DOHH2 (cell line): ENCODE measurements at regions not wholly inside any gene's neighbourhood (a gene's known extent, or its start where the extent isn't known, plus 50 kb on each side); places are given as distances from the start of the nearest gene placed in this dataset.

Experiments used
- H3F3A ChIP-seq: fragments of 200-600 bp; sonication (generic), shearing (Covaris generic); 2 replicates; pipeline ENCODE4 v1.6.0; 2016; ENCODE audit warnings: antibody characterized with exemption, mild to moderate bottlenecking; ENCODE audit not compliant: control insufficient read depth, insufficient read depth
- H3K27ac ChIP-seq: fragments of 200-600 bp; sonication (generic); 2 replicates; pipeline ENCODE4 v1.5.1; 2014; ENCODE audit warnings: low read depth, mild to moderate bottlenecking, low read length, moderate library complexity
- H3K27me3 ChIP-seq: fragments of 200-600 bp; sonication (generic); 2 replicates; pipeline ENCODE4 v1.6.1; 2014; ENCODE audit warnings: mild to moderate bottlenecking, low read length, mixed read lengths; ENCODE audit not compliant: control insufficient read depth
- H3K36me3 ChIP-seq: fragments of 200-600 bp; sonication (generic); 2 replicates; pipeline ENCODE4 v1.6.1; 2014; ENCODE audit warnings: mild to moderate bottlenecking, low read length, moderate library complexity, mixed read lengths; ENCODE audit not compliant: control insufficient read depth
- H3K4me1 ChIP-seq: fragments of 200-600 bp; sonication (generic); 2 replicates; pipeline ENCODE4 v1.6.1; 2014; ENCODE audit warnings: mild to moderate bottlenecking, low read length, mixed read lengths; ENCODE audit not compliant: control insufficient read depth
- H3K4me2 ChIP-seq: fragments of 200-600 bp; sonication (generic); 2 replicates; pipeline ENCODE4 v1.6.0; 2014; ENCODE audit warnings: mild to moderate bottlenecking, low read length, moderate library complexity
- H3K4me3 ChIP-seq: fragments of 200-600 bp; sonication (generic); 2 replicates; pipeline ENCODE4 v1.5.1; 2014; ENCODE audit warnings: mild to moderate bottlenecking, low read length, mixed read lengths
- H3K79me2 ChIP-seq: fragments of 200-600 bp; sonication (generic); 2 replicates; pipeline ENCODE4 v1.6.1; 2014; ENCODE audit warnings: mild to moderate bottlenecking, low read length, mixed read lengths; ENCODE audit not compliant: control insufficient read depth
- H3K9me2 ChIP-seq: fragments of 200-600 bp; sonication (generic); replicated peaks from 2 replicates; pipeline ENCODE4 v1.6.1; 2014; ENCODE audit warnings: mild to moderate bottlenecking, low read length, mixed read lengths; ENCODE audit not compliant: control insufficient read depth
- H3K9me3 ChIP-seq: fragments of 200-600 bp; sonication (generic); 2 replicates; pipeline ENCODE4 v1.6.1; 2014; ENCODE audit warnings: antibody characterized with exemption, low read length, mixed read lengths; ENCODE audit not compliant: control insufficient read depth, insufficient read depth
- H4K20me1 ChIP-seq: fragments of 200-600 bp; sonication (generic); 2 replicates; pipeline ENCODE4 v1.6.0; 2014; ENCODE audit warnings: low read depth, mild to moderate bottlenecking, antibody characterized with exemption, low read length, moderate library complexity; ENCODE audit not compliant: control insufficient read depth, insufficient read depth
- CTCF ChIP-seq: fragments of 200-600 bp; sonication (generic); IDR thresholded peaks from one replicate; pipeline ENCODE4 v1.5.1; 2014; ENCODE audit warnings: antibody characterized with exemption, mild to moderate bottlenecking, low read depth, low read length; ENCODE audit not compliant: poor library complexity, severe bottlenecking
- EZH2phosphoT487 ChIP-seq: fragments of 200-600 bp; sonication (generic); IDR thresholded peaks from 2 replicates; pipeline ENCODE4 v1.6.1; 2017; ENCODE audit warnings: borderline replicate concordance, mild to moderate bottlenecking, antibody characterized with exemption, low read length, moderate library complexity, mixed read lengths

GRCh38 chr20:2212456-2213015 lies 83.3 kb upstream of the TGM3 start:
- TF ChIP-seq CTCF (no peak), EZH2phosphoT487 (no peak)
- Histone ChIP-seq H3K4me1 (no peaks in the 10 kb centered on the region; the same call in 1 of the 2 replicates), H3K27me3 (peaks cover 15% of the 10 kb centered on the region)

GRCh38 chr20:2213401-2213800 lies 82.4 kb upstream of the TGM3 start:
- Histone ChIP-seq H3K79me2 (no peaks in the 10 kb centered on the region), H3K9me2 (no peaks in the 10 kb centered on the region), H3K36me3 (no peaks in the 10 kb centered on the region), H3K4me2 (no peak overlapping the region), H3K27me3 (peaks cover 8% of the 10 kb centered on the region), H3K9me3 (no peaks in the 10 kb centered on the region), H3K4me3 (no peak overlapping the region), H3K27ac (no peak overlapping the region), H3K4me1 (peaks cover 6% of the 10 kb centered on the region), H3F3A (no peaks in the 10 kb centered on the region), H4K20me1 (no peaks in the 10 kb centered on the region)
- TF ChIP-seq CTCF = no peak
- TF ChIP-seq EZH2phosphoT487 = no peak

More at GRCh38 chr20:2212456-2213015, 83.3 kb upstream of the TGM3 start:
- Histone ChIP-seq H3K9me3 (no peaks in the 10 kb centered on the region), H3K79me2 (no peaks in the 10 kb centered on the region), H3K36me3 (no peaks in the 10 kb centered on the region), H3K4me2 (no peak overlapping the region), H4K20me1 (no peaks in the 10 kb centered on the region), H3K4me3 (no peak overlapping the region), H3F3A (no peaks in the 10 kb centered on the region), H3K27ac (no peak overlapping the region), H3K9me2 (no peaks in the 10 kb centered on the region)

- Histone ChIP-seq H3K27ac (no peak overlapping the region), H4K20me1 (no peaks in the 10 kb centered on the region), H3K4me2 (no peak overlapping the region), H3K79me2 (no peaks in the 10 kb centered on the region), H3K9me3 (no peaks in the 10 kb centered on the region; the same call in 1 of the 2 replicates), H3F3A (no peaks in the 10 kb centered on the region), H3K27me3 (no peaks in the 10 kb centered on the region), H3K36me3 (no peaks in the 10 kb centered on the region), H3K4me3 (no peak overlapping the region), H3K9me2 (no peaks in the 10 kb centered on the region), H3K4me1 (peaks cover 8% of the 10 kb centered on the region)
- TF ChIP-seq CTCF (no peak), EZH2phosphoT487 (no peak)
These were observed 77.8 kb upstream of the TGM3 start for GRCh38 chr20:2217857-2218539.
